ENCODE measurements at regions not wholly inside any gene's neighbourhood (a gene's known extent, or its start where the extent isn't known, plus 50 kb on each side); places are given as distances from the start of the nearest gene placed in this dataset.

GRCh38 chr13:106802917-106803316, 235.0 kb upstream of the ARGLU1 start:
- no peak for DNase-seq (ENCODE audit: low read depth)

GRCh38 chr13:106799781-106800335, 231.9 kb upstream of the ARGLU1 start:
- no peak for DNase-seq (ENCODE audit: low read depth)

DNA sequence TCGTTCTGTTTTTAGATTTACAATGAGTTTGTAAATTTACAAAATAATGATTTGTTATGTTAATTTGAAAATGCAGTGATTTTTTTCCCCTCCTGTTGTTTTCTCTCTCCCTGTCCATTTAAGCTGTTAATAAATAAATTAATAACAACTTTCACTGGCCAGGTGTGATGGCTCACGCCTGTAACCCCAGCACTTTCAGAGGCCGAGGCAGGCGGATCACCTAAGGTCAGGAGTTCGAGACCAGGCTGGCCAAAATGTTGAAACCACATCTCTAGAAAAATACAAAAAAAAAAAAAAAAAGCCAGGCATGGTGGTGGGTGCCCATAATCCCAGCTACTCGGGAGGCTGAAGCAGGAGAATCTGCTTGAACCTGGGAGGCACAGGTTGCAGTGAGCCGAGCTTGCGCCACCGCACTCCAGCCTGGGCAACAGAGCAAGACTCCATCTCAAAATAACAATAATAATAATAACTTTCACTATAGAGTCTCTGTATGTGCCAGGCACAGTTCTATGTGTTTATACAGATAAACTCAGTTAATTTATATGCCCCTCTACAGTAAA, 229.2 kb upstream of the ARGLU1 start:
- DNase-seq (ENCODE audit: low read depth): no peak

GRCh38 chr13:106796280-106797047, 228.5 kb upstream of the ARGLU1 start:
- DNase-seq (ENCODE audit: low read depth): no peak

GRCh38 chr13:106795847-106796246, 227.9 kb upstream of the ARGLU1 start:
- no peak for DNase-seq (ENCODE audit: low read depth)

GRCh38 chr13:106794117-106794516, 226.2 kb upstream of the ARGLU1 start:
- no peak for DNase-seq (ENCODE audit: low read depth)

DNA sequence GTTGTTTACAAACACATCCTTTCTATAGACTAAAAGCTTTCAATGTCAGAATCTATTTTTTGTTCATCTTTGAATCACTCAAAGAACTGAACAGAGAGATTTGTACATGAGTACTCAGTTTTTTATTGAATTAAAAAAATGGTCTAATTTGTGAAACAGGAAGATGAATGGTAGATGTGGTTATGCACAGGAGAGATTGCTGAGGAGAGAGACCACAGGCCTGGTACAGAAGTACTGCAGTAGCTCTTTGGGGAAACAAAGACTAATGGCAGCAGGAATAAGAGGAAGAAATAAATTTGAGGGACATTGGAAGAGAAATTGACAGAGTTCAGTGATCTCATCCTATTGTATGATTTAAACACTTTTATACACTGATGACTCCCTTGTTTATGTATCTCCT, 222.0 kb upstream of the ARGLU1 start:
- no peak for DNase-seq (ENCODE audit: low read depth)

DNA sequence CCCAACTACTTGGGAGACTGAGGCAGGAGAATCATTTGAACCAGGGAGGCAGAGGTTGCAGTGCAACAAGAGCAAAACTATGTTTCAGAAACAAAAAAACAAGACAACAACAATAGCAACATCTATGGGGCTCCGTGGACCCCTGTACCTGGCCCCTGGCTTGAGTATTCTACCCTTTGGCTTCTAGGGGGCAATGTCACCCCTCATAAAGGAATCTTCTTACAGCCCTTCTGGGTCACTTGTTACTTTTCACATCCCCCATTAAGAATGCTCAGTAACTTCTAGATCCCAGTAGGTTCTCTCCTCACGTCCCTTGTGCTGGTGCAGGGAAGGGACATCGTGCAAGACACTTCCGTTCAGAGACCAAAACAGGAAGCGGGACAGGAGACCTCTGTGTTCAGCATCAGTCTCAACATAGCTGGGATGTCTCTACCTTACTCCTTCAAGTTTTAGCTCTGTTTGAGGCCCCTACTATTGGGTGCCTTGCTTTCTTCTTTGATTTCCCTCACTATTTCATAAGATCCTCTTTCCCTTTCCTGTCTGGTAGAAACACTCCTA, 218.1 kb upstream of the ARGLU1 start:
- no peak for DNase-seq (ENCODE audit: low read depth)

DNA sequence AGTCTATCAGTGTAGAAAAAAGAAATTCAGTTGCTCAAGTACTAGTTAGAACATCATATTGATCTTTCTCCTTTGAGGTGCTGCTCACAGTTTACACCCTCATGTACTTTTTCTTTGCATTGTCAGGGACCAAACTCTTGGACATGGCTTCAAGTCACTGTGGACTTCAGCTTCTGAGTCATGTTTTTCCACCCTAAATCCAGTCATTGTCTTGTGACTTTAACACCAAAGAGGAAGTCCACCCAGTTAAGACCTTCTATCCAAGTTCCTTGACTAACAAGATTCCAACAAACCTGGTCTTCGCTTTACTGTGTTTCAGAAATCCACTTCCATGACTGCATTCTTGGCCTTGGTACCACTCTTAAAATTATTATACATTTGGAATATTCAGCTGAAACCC, 206.7 kb upstream of the ARGLU1 start:
- DNase-seq (ENCODE audit: low read depth): no peak

GRCh38 chr13:106772006-106772601, 204.2 kb upstream of the ARGLU1 start:
- no peak for DNase-seq (ENCODE audit: low read depth)

DNA sequence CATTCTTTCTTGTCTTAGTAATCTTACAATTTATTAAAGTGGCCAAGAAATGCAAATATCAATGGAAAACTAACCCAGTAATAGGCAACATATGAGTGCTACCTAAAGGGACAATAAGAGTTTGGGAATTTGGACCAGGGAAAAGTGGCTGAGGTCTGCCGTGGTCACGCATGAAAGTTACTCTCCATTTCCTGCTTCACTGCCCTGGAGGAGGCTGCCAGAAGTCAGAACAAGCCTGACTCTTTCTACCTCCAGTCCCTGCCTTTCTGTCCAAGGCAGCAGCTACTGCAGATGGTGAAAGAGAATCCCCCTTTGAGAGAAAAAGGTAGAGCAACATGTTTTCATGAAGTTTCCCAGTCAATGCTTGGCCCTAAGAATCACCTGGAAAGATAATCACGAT, 201.1 kb upstream of the ARGLU1 start:
- DNase-seq (ENCODE audit: low read depth): no peak

DNA sequence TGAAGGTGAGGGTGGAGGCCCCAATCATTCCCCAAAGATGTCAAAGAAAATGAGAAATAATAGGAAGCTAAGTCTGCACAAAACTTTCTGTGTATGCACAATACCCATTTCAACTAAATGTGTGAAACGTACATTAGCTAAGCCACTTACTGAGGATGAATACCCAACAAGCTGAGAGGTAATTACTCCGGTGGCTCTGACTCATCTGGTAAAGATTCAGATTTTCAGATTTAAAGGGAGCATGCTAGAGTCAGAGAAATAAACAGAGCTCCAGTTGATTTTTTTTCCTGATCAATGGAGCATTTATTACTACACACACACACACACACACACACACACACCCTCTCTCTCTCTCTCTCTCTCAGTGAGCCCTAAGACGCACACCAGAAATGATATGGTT, 194.8 kb upstream of the ARGLU1 start:
- no peak for DNase-seq (ENCODE audit: low read depth)

DNA sequence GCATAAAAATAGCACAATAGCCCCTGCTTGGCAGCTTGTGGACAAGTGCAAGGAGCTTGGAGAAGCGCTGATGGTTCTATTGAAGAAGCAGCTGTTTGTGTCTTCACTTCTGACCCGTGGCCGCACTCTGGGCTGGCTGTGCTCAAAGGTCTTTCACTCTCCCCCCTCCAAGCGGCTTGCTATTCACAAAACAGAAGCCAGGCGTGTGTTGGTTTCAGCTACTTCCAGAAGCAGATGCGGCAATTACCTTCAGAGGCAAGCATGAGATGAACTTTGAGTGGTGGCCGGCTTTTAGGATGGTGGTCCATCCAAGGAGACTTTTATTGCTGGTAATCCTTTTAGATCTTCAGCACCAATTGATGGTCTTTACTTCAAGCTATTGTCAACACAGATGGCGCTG, 188.5 kb upstream of the ARGLU1 start:
- DNase-seq (ENCODE audit: low read depth): no peak

DNA sequence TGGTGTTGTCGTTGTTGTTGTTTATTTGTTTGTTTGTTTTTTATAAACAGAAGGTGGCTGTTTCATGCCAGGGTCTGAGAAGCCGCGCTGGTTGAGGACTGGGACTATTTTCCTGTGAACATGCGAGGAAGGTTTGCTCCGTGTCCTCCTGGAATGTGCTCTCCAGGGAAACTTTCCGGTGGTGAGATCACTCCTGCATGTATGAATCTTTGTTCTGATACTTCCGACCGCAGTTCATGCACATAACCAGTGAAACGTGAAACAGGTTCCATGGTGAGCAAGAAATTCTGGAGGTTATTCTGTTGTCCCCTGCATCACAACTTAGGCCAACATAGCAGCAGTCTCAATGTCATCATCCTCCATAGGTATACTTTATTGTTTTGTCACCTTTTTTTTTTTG, 187.6 kb upstream of the ARGLU1 start:
- DNase-seq (ENCODE audit: low read depth): no peak

- no peak for DNase-seq (ENCODE audit: low read depth)
Measured at GRCh38 chr13:106753251-106753650, 185.3 kb upstream of the ARGLU1 start.

GRCh38 chr13:106752584-106753170, 184.7 kb upstream of the ARGLU1 start:
- DNase-seq (ENCODE audit: low read depth): no peak

DNA sequence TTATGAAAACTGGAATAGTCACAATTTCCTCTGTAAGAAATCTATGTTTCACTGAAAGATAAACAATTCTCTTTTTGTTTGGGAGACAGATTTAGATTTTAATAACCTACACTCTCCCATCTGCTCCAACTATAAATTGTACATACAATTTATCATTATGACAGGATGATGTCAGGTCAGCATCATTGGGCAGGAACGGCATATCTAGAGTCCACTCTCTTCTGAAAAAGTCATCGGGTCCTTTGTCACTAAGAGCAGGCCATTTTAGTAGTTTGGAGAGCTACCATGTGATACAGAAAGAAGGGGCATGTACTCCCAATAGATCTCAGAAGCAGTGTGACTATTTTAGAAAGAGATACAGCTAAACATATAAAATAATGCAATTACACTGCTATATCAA, 180.8 kb upstream of the ARGLU1 start:
- no peak for DNase-seq (ENCODE audit: low read depth)

- DNase-seq (ENCODE audit: low read depth): no peak
Measured at GRCh38 chr13:106744516-106744915, 176.6 kb upstream of the ARGLU1 start.

- no peak for DNase-seq (ENCODE audit: low read depth)
Measured at GRCh38 chr13:106738186-106738678, 170.3 kb upstream of the ARGLU1 start.

- DNase-seq (ENCODE audit: low read depth): no peak
Measured at GRCh38 chr13:106736941-106737340, 169.0 kb upstream of the ARGLU1 start.

- DNase-seq (ENCODE audit: low read depth): no peak
Measured at GRCh38 chr13:106734198-106734597, 166.3 kb upstream of the ARGLU1 start.

DNA sequence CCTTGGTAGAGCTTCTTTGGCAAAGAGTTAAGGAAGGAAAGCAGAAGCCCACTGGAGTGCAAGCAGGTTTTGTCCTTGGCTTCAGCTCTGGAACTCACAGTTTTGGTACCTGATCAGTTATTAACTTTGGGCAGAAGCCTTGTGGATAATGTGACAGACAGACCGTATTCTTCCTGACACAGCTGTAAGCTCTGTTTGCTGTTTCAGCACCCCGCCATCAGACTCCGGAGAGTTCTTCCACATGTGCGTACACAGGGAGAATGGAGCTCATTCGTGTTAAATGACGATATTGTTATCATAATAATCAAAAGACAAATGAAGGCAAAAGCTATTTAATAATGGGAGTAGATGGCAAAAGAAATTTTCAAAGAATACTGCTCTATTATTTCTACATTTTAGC, 155.1 kb upstream of the ARGLU1 start:
- no peak for DNase-seq (ENCODE audit: low read depth)

Data from activated T-helper 9 cell treated with anti-CD3 and anti-CD28 coated beads, Interleukin-2, amount 50 U/mL, for 16 hours (primary cell).